ENCODE measurements at regions not wholly inside any gene's neighbourhood (a gene's known extent, or its start where the extent isn't known, plus 50 kb on each side); places are given as distances from the start of the nearest gene placed in this dataset.

GRCh38 chr4:17096692-17097091 lies 198.2 kb upstream of the LDB2 start:
- DNase-seq: no peak

GRCh38 chr4:17095771-17096170 lies 197.3 kb upstream of the LDB2 start:
- DNase-seq: no peak

- no peak for DNase-seq
Measured at GRCh38 chr4:17094876-17095210, 196.4 kb upstream of the LDB2 start.

- DNase-seq: no peak
Measured at GRCh38 chr4:17094159-17094875, 195.9 kb upstream of the LDB2 start.

GRCh38 chr4:17093481-17093880 lies 195.0 kb upstream of the LDB2 start:
- DNase-seq: no peak

GRCh38 chr4:17092736-17093437 lies 194.4 kb upstream of the LDB2 start:
- DNase-seq: no peak

GRCh38 chr4:17091104-17091503 lies 192.7 kb upstream of the LDB2 start:
- no peak for DNase-seq

- DNase-seq: no peak
Measured at GRCh38 chr4:17090063-17090462, 191.6 kb upstream of the LDB2 start.

- DNase-seq: no peak
Measured at GRCh38 chr4:17085416-17085815, 187.0 kb upstream of the LDB2 start.

GRCh38 chr4:17082186-17082585 lies 183.7 kb upstream of the LDB2 start:
- DNase-seq: no peak

GRCh38 chr4:17081179-17081578 lies 182.7 kb upstream of the LDB2 start:
- no peak for DNase-seq

- no peak for DNase-seq
Measured at GRCh38 chr4:17077105-17077504, 178.7 kb upstream of the LDB2 start.

- no peak for DNase-seq
Measured at GRCh38 chr4:17072483-17072882, 174.0 kb upstream of the LDB2 start.

- DNase-seq: no peak
Measured at GRCh38 chr4:17068891-17069290, 170.4 kb upstream of the LDB2 start.

GRCh38 chr4:17068392-17068791 lies 169.9 kb upstream of the LDB2 start:
- no peak for DNase-seq

GRCh38 chr4:17066972-17067371 lies 168.5 kb upstream of the LDB2 start:
- no peak for DNase-seq

- DNase-seq: no peak
Measured at GRCh38 chr4:17066236-17066635, 167.8 kb upstream of the LDB2 start.

GRCh38 chr4:17065821-17066220 lies 167.4 kb upstream of the LDB2 start:
- DNase-seq: no peak

GRCh38 chr4:17064959-17065358 lies 166.5 kb upstream of the LDB2 start:
- no peak for DNase-seq

GRCh38 chr4:17063888-17064287 lies 165.4 kb upstream of the LDB2 start:
- DNase-seq: no peak

GRCh38 chr4:17060230-17060629 lies 161.8 kb upstream of the LDB2 start:
- no peak for DNase-seq

GRCh38 chr4:17058916-17059741 lies 160.7 kb upstream of the LDB2 start:
- DNase-seq: no peak

GRCh38 chr4:17058536-17058915 lies 160.1 kb upstream of the LDB2 start:
- DNase-seq: no peak

- no peak for DNase-seq
Measured at GRCh38 chr4:17057035-17057434, 158.6 kb upstream of the LDB2 start.
